ENCODE measurements at regions not wholly inside any gene's neighbourhood (a gene's known extent, or its start where the extent isn't known, plus 50 kb on each side); places are given as distances from the start of the nearest gene placed in this dataset.

- H3K4me2 ChIP-seq (ENCODE audit: insufficient read depth in 1 of 2, low read depth in 2 of 2, low read length in 2 of 2), result no peak overlapping the region
- H2BK120ac ChIP-seq (replicated peaks; ENCODE audit: low read depth, low read length), result no peak overlapping the region
- no peak overlapping the region for H3K9ac ChIP-seq (replicated peaks in 1 of 4; ENCODE audit: extremely low read depth in 1 of 4, low read depth in 3 of 4, low read length in 3 of 4)
- H4K91ac ChIP-seq (replicated peaks; ENCODE audit: insufficient read length, low read length), result no peak overlapping the region
- H3K9me3 ChIP-seq (ENCODE audit: insufficient read depth in 2 of 2, low read depth in 1 of 2, low read length in 1 of 2), result no peaks in the 10 kb centered on the region
- H3K4me1 ChIP-seq (replicated peaks in 1 of 4; ENCODE audit: control insufficient read depth in 3 of 4, insufficient read depth in 4 of 4, low read length in 3 of 4), result peaks cover 0 to 2% (median 0%) of the 10 kb centered on the region in 4 experiments; a peak in 1 of 7 replicates
- H2AK5ac ChIP-seq (ENCODE audit: low read depth, low read length), result no peak overlapping the region
- ChIA-PET POLR2A (ENCODE audit: partially characterized antibody) (no interaction called here), CTCF (ENCODE audit: partially characterized antibody) (no interaction called here)
- no peak overlapping the region for H3K18ac ChIP-seq (ENCODE audit: extremely low read depth, low read length)
- H2BK12ac ChIP-seq (ENCODE audit: low read depth, low read length), result no peak overlapping the region
- H3K27me3 ChIP-seq (replicated peaks in 1 of 4; ENCODE audit: control insufficient read depth in 3 of 4, extremely low read depth in 1 of 4, insufficient read depth in 3 of 4, low read length in 3 of 4), result no peaks in the 10 kb centered on the region
- 90% methylated on average over 2 of the region's 3 CpGs; no CpG with 5 or more reads in 1 of the 2 experiments for whole genome bisulfite sequencing, 2 experiments (ENCODE audit: extremely low coverage in 1 of 2, insufficient coverage in 1 of 2, insufficient read length in 1 of 2, insufficient replicate concordance in 2 of 2, low coverage in 1 of 2, low lambda C conversion rate in 2 of 2, missing lambda C conversion rate in 1 of 2)
- H3K4ac ChIP-seq (replicated peaks; ENCODE audit: insufficient read length, low read depth, low read length), result no peak overlapping the region
- H3K23ac ChIP-seq (ENCODE audit: insufficient read length), result no peak overlapping the region
- H3K36me3 ChIP-seq (ENCODE audit: control insufficient read depth in 2 of 4, insufficient read depth in 4 of 4, low read length in 3 of 4), result no peaks in the 10 kb centered on the region
- peak overlapping the region; percentile 26; the same call in 1 of the 2 replicates for H2AFZ ChIP-seq (ENCODE audit: low read length)
- no peaks in the 10 kb centered on the region for H4K20me1 ChIP-seq (replicated peaks in 1 of 2; ENCODE audit: control insufficient read depth in 1 of 2, insufficient read depth in 2 of 2, low read length in 2 of 2)
- H4K8ac ChIP-seq (ENCODE audit: extremely low read depth, insufficient read depth, low read length), result peak overlapping the region; percentile 57; the same call in 1 of the 2 replicates
- H3K4me3 ChIP-seq (ENCODE audit: extremely low read depth in 1 of 4, insufficient read depth in 2 of 4, low read depth in 3 of 4, low read length in 4 of 4), result no peak overlapping the region
- no peak overlapping the region for H2BK20ac ChIP-seq (ENCODE audit: low read length)
- no peak overlapping the region for H3K56ac ChIP-seq (replicated peaks; ENCODE audit: insufficient read length, low read depth, low read length)
- no peak overlapping the region for H2BK15ac ChIP-seq (ENCODE audit: low read length)
- no peak for DNase-seq (ENCODE audit: low read depth in 1 of 2, low spot score in 2 of 2)
- no peaks in the 10 kb centered on the region for H3K79me1 ChIP-seq (ENCODE audit: low read depth, low read length)
- H4K5ac ChIP-seq (ENCODE audit: insufficient read length, low read depth, low read length), result no peak overlapping the region
- H3K27ac ChIP-seq (ENCODE audit: low read depth, low read length), result no peak overlapping the region
- H3K79me2 ChIP-seq (ENCODE audit: control insufficient read depth in 1 of 2, insufficient read depth in 2 of 2, low read length in 2 of 2), result no peaks in the 10 kb centered on the region
- H3K23me2 ChIP-seq (ENCODE audit: low read depth, low read length), result no peaks in the 10 kb centered on the region
- H2BK5ac ChIP-seq (ENCODE audit: low read depth, low read length), result no peak overlapping the region
- no peak for FAIRE-seq
- H3K14ac ChIP-seq (ENCODE audit: insufficient read length), result no peak overlapping the region
- TF ChIP-seq SRF (IDR thresholded peaks at IDR 0.05; ENCODE audit: low read depth, low read length), result no peak
- no peak for TF ChIP-seq PHF8 (conservative IDR thresholded peaks at IDR 0.05; ENCODE audit: low read depth, low read length)
- no peak for TF ChIP-seq CHD1 (IDR thresholded peaks at IDR 0.05; ENCODE audit: low read depth, low read length)
- TF ChIP-seq SIRT6 (IDR thresholded peaks at IDR 0.05; ENCODE audit: low read length), result no peak
- no peak for TF ChIP-seq POU5F1 (IDR thresholded peaks at IDR 0.05; ENCODE audit: low read depth, low read length)
- TF ChIP-seq SUZ12 (IDR thresholded peaks at IDR 0.05; ENCODE audit: low read length), result no peak
- TF ChIP-seq CREB1 (IDR thresholded peaks at IDR 0.05), result no peak
- no peak for TF ChIP-seq EP300 (IDR thresholded peaks at IDR 0.05; ENCODE audit: borderline replicate concordance in 1 of 2, low read depth in 2 of 2, low read length in 2 of 2)
- no peak for TF ChIP-seq ATF2 (IDR thresholded peaks at IDR 0.05; ENCODE audit: low read length)
- no peak for TF ChIP-seq CBX8 (IDR thresholded peaks at IDR 0.05; ENCODE audit: borderline replicate concordance, low read depth, low read length)
Observed at GRCh38 chr1:95742591-95743089, 508.6 kb downstream of the RWDD3 start.

Data from H1 (cell line).